Eye (tissue), 1 donor: ENCODE measurements at regions not wholly inside any gene's neighbourhood (a gene's known extent, or its start where the extent isn't known, plus 50 kb on each side); places are given as distances from the start of the nearest gene placed in this dataset.
"Not testable (repeated sequence)": the region's sequence is repeated elsewhere in the genome, so short reads cannot be mapped to it uniquely, and the experiment has no call there.

Source experiments
- DNase-seq: peaks from one replicate; pipeline ENCODE4 v3.0.0-alpha.2; 2015

DNA sequence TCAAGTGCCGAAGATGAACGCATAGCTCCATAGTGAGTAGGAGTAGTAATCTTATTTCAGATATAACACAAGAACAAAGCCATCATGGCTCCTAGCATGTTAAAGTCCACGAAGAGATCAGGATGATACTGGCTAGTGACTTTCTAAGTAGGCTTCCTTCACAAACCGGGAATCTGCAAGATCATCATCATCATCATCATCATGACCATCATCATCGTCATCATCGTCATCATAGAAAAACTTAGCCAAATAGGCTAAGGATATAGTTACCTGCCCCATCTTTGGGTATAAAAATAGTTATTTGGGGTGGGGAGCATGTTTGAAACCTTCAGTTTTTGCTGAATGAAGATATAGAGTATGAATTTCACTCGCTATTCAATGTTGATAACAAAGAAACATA, 57.9 kb downstream of the PYDC2 start:
- no peak for DNase-seq

- DNase-seq, result no peak
These were observed 60.1 kb downstream of the PYDC2 start for GRCh38 chr3:191521055-191521454.

DNA sequence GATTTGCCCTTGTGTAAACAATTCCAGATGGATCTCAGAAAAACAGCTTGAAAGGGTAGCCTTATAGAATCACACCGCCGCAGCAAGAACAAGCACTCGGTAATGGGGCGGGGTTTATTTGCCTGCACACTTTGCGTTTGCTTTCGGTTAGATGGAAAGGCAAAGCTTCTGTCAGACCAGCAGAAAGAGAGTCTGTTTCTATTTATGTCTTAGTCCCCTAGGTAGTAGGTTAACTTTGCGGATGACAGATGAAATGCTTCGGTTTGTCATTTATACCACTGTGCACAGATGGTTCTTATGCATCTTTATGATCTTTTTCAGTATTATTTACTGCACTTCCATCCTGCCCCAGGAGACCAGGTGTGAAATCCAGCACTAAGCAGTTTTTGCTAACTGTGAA, 62.2 kb downstream of the PYDC2 start:
- no peak for DNase-seq

DNA sequence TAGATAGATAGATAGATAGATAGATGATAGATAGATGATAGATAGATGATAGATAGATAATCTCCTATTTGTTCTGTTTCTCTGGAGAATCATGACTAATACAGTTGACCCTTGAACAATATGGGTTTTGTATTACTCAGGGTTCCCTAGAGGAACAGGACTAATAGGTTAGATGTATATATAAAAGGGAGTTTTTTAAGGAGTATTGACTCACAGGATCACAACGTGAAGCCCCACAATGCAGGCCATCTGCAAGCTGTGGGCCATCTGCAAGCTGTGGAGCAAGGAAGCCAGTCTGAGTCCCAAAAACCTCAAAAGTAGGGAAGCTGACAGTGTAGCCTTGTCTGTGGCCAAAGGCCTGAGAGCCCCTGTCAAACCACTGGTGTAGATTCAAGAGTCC, 67.6 kb downstream of the PYDC2 start:
- DNase-seq, result no peak

DNA sequence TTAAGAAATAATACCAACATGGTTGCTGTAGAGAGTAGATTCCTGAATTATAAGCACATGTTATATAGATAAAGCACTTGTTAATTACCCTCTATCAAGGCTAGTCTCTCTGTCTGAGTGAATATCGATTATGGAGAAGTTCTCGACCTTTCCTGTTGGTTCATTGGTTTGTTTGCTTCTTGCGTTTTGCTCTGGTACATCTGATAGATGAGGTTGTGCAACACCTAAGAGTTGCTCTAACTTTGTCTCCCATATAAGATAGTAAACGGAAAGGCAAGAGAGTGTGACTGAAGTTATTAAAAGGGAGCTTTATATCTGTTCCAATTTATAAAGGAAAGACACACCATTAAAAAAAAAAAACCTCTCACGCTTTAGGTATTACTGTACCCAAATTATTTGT, 69.0 kb downstream of the PYDC2 start:
- no peak for DNase-seq

DNA sequence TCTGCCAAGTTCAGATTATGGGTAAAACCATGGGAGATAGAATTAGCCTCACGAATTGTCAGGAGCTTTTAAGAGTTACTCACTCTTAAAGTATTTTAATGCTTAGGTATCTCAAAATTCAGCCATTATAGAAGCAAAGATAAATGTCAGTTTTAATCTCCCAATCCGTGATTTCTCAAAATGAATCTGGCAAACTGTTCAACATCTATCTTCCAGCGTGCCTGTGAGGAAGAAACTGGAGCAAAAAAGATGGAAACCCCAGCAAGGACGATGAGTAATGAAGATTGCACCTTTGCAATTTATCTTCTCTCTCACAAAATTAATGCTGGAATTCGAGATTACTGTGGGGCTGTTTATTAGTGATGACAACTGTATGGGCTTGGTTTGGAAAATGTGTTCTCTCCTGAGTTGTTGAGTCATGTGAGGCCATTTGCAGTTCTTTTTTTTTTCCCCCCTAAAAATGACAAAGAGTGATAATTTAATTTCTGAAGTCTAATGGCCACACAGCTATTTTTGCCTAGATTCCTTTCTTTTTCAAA, 70.5 kb downstream of the PYDC2 start:
- DNase-seq, result no peak

DNA sequence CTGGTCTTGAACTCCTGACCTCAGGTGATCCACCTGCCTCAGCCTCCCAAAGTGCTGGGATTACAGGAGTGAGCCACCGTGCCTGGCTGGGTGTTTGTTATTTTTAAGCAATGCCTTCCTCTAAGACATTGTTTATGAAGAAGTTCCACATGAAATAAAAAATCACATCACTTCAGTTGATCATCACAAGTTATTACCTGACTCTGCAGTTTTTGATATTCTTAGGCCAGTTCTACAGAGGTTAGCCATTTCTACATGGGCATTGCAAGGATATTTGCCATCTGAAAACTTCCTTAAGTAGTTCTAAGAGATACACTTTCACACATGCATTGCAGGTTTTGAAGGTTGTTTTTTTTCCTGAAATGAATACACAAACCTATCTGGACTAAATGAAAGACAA, 82.1 kb downstream of the PYDC2 start:
- no peak for DNase-seq

DNA sequence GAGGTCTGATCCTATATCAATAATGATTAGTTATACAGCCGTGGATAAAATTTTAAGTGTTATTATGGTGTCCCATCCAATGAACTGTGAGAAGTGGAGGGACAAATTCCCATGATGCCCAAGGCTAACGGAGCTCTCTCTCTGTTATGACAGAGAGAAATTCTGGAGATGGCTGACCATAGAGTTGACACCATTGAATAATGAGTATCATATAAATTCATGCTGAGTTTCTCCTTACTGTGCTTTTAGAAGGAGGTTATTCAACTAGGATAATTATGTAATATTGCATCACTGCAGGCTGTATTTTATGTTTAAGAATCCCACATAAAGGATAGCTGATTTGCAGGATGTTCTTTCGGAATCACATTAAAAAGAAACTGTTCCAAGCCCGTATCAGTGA, 82.9 kb downstream of the PYDC2 start:
- DNase-seq, result no peak

GRCh38 chr3:191549357-191549756, 88.4 kb downstream of the PYDC2 start:
- no peak for DNase-seq

GRCh38 chr3:191555037-191555436, 94.1 kb downstream of the PYDC2 start:
- DNase-seq, result no peak

- DNase-seq, result peak; percentile 2
These were observed 96.4 kb downstream of the PYDC2 start for GRCh38 chr3:191557322-191557721.

DNA sequence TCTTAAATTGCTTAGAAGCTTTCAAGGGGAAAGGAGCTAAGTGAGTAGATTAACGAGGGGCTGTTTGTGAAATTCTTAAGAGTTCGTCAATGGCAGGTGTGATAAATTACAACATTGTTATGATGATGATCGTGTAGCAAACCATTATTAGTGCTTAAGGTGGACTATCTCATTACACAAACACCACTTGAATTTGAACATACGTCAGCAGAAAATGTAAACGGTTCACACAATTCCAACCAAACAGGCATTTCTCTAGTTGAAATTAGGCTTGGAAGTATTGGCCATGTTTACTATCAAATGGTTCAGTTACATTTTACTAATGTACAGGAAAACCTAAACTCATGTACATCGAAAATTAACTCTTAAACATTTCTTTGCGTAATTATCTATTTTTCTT, 102.8 kb downstream of the PYDC2 start:
- no peak for DNase-seq

- DNase-seq, result peak; percentile 2
These were observed 105.5 kb downstream of the PYDC2 start for GRCh38 chr3:191566469-191566868.

DNA sequence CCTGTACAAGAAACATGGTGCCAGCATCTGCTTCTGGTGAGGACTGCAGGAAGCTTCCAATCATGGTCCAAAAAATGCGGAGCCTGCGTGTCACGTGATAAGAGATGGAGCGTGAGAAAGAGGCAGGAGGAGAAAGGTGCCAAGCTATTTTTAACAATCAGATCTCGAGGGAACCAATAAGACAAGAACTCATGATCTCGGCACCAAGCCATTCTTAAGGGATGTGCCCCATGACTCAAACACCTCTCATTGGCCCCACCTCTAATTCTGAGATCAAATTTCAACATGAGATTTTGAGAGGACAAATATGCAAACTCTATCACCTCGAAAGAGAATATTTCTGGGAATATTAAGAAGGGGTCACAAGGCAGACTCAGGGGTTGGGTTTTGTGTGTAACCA, 107.2 kb downstream of the PYDC2 start:
- no peak for DNase-seq

DNA sequence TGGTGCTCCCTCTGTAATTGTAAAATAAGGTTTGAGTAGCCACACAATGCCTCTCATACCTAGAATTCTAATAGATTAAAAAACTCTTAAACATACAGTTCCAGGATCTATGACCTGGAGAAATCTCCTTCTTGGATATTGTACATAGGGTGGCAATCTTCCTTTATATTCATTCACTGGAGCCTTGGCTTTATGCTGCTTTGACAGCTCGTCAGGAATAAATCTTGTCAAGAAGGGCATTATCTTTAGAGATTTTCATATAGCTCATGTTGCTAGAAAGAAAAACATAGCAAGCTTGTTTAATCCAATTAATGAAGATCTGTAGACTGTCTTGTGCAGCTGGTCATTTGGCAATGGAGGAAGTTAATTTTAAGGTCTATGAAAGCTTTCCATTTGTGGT, 131.1 kb downstream of the PYDC2 start:
- DNase-seq, result peak; percentile 4

GRCh38 chr3:191593486-191593885, 132.5 kb downstream of the PYDC2 start:
- no peak for DNase-seq

GRCh38 chr3:191615511-191615910, 154.5 kb downstream of the PYDC2 start:
- DNase-seq, result not testable (repeated sequence)

DNA sequence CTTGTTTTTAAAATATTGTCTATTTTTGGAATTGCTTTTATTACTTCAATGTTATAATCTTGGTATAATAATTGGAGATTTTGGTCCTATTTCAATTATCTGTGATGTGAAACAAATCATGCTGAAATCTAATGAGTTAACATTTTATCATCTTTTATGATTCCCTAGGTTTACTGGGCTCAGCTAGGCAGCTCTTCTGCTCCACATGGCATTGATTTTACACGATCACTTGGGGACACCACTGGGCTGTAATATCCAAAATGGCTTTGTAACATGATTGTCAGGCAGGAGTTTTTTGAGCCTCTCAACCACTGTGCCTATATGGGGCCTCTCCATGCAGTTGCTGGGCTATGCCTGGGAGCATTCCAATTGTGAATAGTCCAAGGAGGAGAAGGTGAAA, 163.3 kb downstream of the PYDC2 start:
- no peak for DNase-seq

DNA sequence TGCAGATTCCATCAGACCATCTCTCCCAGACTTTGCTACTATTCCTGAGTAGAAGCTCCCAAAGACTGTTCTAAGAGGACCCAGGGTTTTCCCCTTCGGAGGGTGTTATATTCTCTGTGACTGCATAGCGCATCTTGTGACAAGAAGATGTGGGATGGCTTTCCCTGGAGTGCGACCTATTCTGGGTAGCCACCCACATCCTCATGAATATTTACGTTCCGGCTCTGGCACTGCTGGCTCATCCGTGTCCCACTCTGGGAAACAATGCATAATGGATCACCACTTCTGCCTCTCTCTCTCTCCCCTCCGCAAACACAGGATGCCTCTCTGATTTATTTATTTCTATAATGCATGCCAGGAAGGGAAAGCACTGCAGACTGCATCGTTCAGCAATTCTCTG, 166.1 kb downstream of the PYDC2 start:
- DNase-seq, result peak; percentile 44

- no peak for DNase-seq
These were observed 167.6 kb downstream of the PYDC2 start for GRCh38 chr3:191628571-191628970.

GRCh38 chr3:191631496-191631895, 170.5 kb downstream of the PYDC2 start:
- DNase-seq, result no peak

DNA sequence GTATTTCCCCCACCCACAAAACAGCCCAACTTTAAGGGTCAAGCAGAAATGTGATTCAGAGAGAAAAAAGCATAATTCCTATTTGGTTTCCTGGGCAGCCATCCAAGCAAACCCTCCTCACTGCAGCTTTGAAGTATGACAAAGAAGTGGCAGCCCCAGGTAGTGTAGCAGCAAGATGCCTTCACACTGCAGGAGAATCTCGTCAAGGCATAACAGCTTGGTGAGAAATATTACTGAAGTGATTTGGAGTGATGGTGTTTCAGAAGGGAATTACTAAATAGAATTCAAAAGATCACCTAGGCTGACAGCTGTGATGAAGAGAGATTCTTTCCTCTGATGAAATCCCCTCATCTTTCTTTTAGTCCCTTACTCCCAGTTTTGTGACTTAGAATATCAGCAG, 173.9 kb downstream of the PYDC2 start:
- no peak for DNase-seq

DNA sequence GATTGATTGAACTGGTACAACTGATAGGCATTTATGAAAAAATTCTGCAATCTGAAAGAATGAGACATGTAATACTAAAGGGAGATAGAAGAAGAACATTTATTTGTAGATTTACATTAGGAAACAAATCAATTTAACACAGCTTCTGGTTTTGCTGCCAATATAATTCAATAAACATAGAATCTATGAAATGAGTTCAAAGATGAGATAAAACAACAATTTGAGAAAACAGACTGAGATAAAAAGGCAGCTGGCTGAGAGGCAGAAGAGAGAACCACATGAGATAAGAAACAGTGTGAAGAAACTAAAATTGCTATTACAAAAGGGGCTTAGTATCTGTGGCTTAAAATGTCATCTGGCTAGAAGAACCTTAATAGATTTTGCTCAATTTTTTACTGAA, 176.6 kb downstream of the PYDC2 start:
- no peak for DNase-seq

DNA sequence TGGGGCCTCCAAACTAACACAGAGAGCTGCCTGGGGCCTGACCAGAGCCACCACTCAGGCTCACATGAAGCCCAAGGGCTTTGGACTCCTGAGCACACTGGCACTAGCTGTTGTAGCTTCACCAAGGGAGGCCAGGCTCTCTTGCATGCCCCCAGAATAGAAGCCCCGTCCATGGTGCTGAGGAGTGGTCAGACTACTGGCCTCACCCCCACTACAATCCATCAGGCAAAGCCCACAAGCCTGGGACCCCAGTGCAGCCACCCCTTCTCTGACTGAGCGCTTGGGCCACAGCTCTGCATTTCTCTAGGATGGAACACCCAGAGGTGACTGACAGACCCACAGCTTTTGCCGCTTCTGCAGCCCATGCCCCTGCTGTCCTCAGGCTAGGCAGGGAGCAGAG, 180.8 kb downstream of the PYDC2 start:
- no peak for DNase-seq

- no peak for DNase-seq
These were observed 183.3 kb downstream of the PYDC2 start for GRCh38 chr3:191644291-191644690.

- DNase-seq, result no peak
These were observed 185.3 kb downstream of the PYDC2 start for GRCh38 chr3:191646242-191646641.
